ENCODE measurements at regions not wholly inside any gene's neighbourhood (a gene's known extent, or its start where the extent isn't known, plus 50 kb on each side); places are given as distances from the start of the nearest gene placed in this dataset.

GRCh38 chr4:57491388-57491787, 381.2 kb upstream of the IGFBP7 start:
- Histone ChIP-seq H3K36me3 (ENCODE audit: control insufficient read depth, insufficient read depth, low read length) (no peaks in the 10 kb centered on the region), H2BK120ac (ENCODE audit: low read depth, low read length) (no peak overlapping the region), H3K79me2 (ENCODE audit: control insufficient read depth, insufficient read depth, low read length) (no peaks in the 10 kb centered on the region), H3K27ac (ENCODE audit: low read depth, low read length) (no peak overlapping the region), H2AK5ac (ENCODE audit: low read length) (no peak overlapping the region), H3K4me3 (ENCODE audit: low read length) (no peak overlapping the region), H3K4me2 (ENCODE audit: low read length) (no peak overlapping the region), H3K79me1 (ENCODE audit: low read length) (no peaks in the 10 kb centered on the region), H3K27me3 (ENCODE audit: insufficient read depth, low read length, poor library complexity) (no peaks in the 10 kb centered on the region), H3K56ac (ENCODE audit: low read length) (no peak overlapping the region), H4K8ac (ENCODE audit: low read depth, low read length) (no peak overlapping the region), H3K4ac (ENCODE audit: low read depth, low read length) (no peak overlapping the region), H3K9ac (ENCODE audit: low read length) (no peak overlapping the region), H2BK5ac (ENCODE audit: low read length) (no peak overlapping the region), H3K4me1 (ENCODE audit: control insufficient read depth, low read depth, low read length) (no peaks in the 10 kb centered on the region), H2BK15ac (replicated peaks; ENCODE audit: low read depth) (no peak overlapping the region), H4K5ac (ENCODE audit: low read length) (no peak overlapping the region), H3K23ac (ENCODE audit: low read length) (no peak overlapping the region), H3K18ac (ENCODE audit: low read length) (no peak overlapping the region)
- DNase-seq, result no peak
- no CpG with 5 or more reads among the region's 3 CpGs for WGBS (ENCODE audit: extremely low coverage, insufficient coverage, low lambda C conversion rate)

DNA sequence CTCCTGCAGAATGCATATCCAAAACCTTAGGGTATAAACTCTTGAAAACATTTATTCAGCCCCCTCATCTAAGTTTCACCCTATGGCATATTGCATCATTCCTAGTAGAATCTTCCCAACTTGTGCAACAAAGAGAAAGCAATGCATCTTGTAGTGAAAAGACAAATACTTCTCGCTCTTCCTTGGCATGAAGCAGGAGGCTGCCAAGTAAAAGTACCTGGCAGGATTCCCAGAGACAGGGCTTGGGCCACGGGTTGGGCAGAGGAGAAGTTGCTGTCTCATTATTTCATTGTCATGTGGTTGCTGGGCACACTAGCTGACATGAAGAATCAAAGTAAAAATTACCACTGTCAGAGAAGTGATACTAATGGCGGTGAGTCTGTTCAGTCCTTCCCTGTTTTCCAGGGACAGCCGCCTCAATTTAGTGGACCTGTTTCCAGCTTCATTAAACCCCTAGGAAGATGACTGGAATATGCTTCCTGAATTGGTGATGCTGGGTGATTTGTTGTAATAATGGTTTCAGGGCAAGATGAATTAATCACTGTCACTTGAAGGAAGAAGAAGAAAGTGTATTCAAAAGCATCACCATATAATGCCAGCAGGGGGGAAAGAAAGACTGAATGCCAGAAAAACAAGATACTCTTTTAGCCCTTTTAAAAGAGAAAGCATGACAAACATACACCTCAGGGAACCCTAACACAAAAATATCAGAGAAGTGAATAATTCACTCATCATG, 380.5 kb upstream of the IGFBP7 start:
- no peak overlapping the region for H4K8ac ChIP-seq (ENCODE audit: low read depth, low read length)
- no CpG with 5 or more reads among the region's 4 CpGs for WGBS (ENCODE audit: extremely low coverage, insufficient coverage, low lambda C conversion rate)
- no peak overlapping the region for H2BK5ac ChIP-seq (ENCODE audit: low read length)
- no peak overlapping the region for H3K4ac ChIP-seq (ENCODE audit: low read depth, low read length)
- H3K27me3 ChIP-seq (ENCODE audit: insufficient read depth, low read length, poor library complexity), result no peaks in the 10 kb centered on the region
- no peak overlapping the region for H3K27ac ChIP-seq (ENCODE audit: low read depth, low read length)
- H3K23ac ChIP-seq (ENCODE audit: low read length), result no peak overlapping the region
- no peak overlapping the region for H2BK15ac ChIP-seq (replicated peaks; ENCODE audit: low read depth)
- H3K4me2 ChIP-seq (ENCODE audit: low read length), result no peak overlapping the region
- no peak overlapping the region for H2BK120ac ChIP-seq (ENCODE audit: low read depth, low read length)
- H2AK5ac ChIP-seq (ENCODE audit: low read length), result no peak overlapping the region
- no peak overlapping the region for H3K9ac ChIP-seq (ENCODE audit: low read length)
- H3K79me1 ChIP-seq (ENCODE audit: low read length), result no peaks in the 10 kb centered on the region
- no peaks in the 10 kb centered on the region for H3K36me3 ChIP-seq (ENCODE audit: control insufficient read depth, insufficient read depth, low read length)
- no peak overlapping the region for H3K18ac ChIP-seq (ENCODE audit: low read length)
- H4K5ac ChIP-seq (ENCODE audit: low read length), result no peak overlapping the region
- no peak overlapping the region for H3K4me3 ChIP-seq (ENCODE audit: low read length)
- H3K4me1 ChIP-seq (ENCODE audit: control insufficient read depth, low read depth, low read length), result no peaks in the 10 kb centered on the region
- no peaks in the 10 kb centered on the region for H3K79me2 ChIP-seq (ENCODE audit: control insufficient read depth, insufficient read depth, low read length)
- H3K56ac ChIP-seq (ENCODE audit: low read length), result no peak overlapping the region
- no peak for DNase-seq

DNA sequence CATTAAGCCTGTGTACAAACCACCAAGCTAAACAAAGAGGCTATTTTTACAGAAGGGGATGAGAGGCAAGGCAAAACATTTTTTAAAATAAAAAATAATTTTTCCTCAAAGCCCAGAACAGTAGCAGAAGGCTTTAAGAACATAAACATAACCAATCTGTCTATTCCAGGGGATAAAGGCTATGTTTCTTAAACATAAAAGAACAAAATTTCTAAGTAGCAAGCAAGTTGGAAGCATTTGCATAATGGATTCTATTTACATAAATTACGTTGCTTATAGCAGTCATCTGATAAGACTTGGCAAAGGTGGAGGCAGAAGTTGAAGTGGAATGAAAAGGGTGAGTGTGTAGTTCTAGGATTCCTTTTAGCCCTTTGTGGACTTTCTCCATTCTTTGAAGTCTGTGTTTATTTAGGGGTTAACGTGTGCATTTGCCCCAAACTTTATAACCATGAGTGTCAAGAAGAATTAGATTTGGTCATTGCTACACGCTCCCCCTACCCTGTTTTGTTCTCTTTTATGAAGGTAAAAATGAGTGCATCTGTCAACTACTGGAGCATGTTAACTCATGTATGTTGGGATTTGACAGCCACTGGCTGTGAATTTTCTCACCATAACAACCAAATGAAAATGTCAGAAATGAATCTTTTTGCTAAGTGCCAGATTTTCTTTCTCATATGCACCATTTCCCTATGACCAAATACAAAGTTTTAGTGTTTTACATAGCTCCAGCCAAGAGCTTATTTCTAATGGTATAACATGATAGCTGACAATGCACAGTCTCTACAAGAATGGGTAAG, 378.4 kb upstream of the IGFBP7 start:
- Histone ChIP-seq H2BK15ac (replicated peaks; ENCODE audit: low read depth) (no peak overlapping the region), H2BK120ac (ENCODE audit: low read depth, low read length) (no peak overlapping the region), H2AK5ac (ENCODE audit: low read length) (no peak overlapping the region), H3K4me3 (ENCODE audit: low read length) (no peak overlapping the region), H3K56ac (ENCODE audit: low read length) (no peak overlapping the region), H3K4me1 (ENCODE audit: control insufficient read depth, low read depth, low read length) (no peaks in the 10 kb centered on the region), H3K27me3 (ENCODE audit: insufficient read depth, low read length, poor library complexity) (no peaks in the 10 kb centered on the region), H3K4ac (ENCODE audit: low read depth, low read length) (no peak overlapping the region), H3K79me2 (ENCODE audit: control insufficient read depth, insufficient read depth, low read length) (no peaks in the 10 kb centered on the region), H3K27ac (ENCODE audit: low read depth, low read length) (no peak overlapping the region), H4K8ac (ENCODE audit: low read depth, low read length) (no peak overlapping the region), H3K36me3 (ENCODE audit: control insufficient read depth, insufficient read depth, low read length) (no peaks in the 10 kb centered on the region), H3K9ac (ENCODE audit: low read length) (no peak overlapping the region), H2BK5ac (ENCODE audit: low read length) (no peak overlapping the region), H3K4me2 (ENCODE audit: low read length) (no peak overlapping the region), H4K5ac (ENCODE audit: low read length) (no peak overlapping the region), H3K79me1 (ENCODE audit: low read length) (no peaks in the 10 kb centered on the region), H3K23ac (ENCODE audit: low read length) (no peak overlapping the region), H3K18ac (ENCODE audit: low read length) (no peak overlapping the region)
- WGBS (ENCODE audit: extremely low coverage, insufficient coverage, low lambda C conversion rate), result no CpG with 5 or more reads among the region's 3 CpGs
- no peak for DNase-seq

GRCh38 chr4:57475424-57475823, 365.2 kb upstream of the IGFBP7 start:
- Histone ChIP-seq H3K4me2 (ENCODE audit: low read length) (no peak overlapping the region), H3K4me1 (ENCODE audit: control insufficient read depth, low read depth, low read length) (no peaks in the 10 kb centered on the region), H3K4me3 (ENCODE audit: low read length) (no peak overlapping the region), H4K5ac (ENCODE audit: low read length) (no peak overlapping the region), H3K4ac (ENCODE audit: low read depth, low read length) (no peak overlapping the region), H2BK120ac (ENCODE audit: low read depth, low read length) (no peak overlapping the region), H2BK5ac (ENCODE audit: low read length) (no peak overlapping the region), H3K18ac (ENCODE audit: low read length) (no peak overlapping the region), H3K27me3 (ENCODE audit: insufficient read depth, low read length, poor library complexity) (no peaks in the 10 kb centered on the region), H2AK5ac (ENCODE audit: low read length) (no peak overlapping the region), H3K79me2 (ENCODE audit: control insufficient read depth, insufficient read depth, low read length) (no peaks in the 10 kb centered on the region), H2BK15ac (replicated peaks; ENCODE audit: low read depth) (no peak overlapping the region), H3K36me3 (ENCODE audit: control insufficient read depth, insufficient read depth, low read length) (no peaks in the 10 kb centered on the region), H3K23ac (ENCODE audit: low read length) (no peak overlapping the region), H3K79me1 (ENCODE audit: low read length) (no peaks in the 10 kb centered on the region), H3K27ac (ENCODE audit: low read depth, low read length) (no peak overlapping the region), H3K56ac (ENCODE audit: low read length) (no peak overlapping the region), H3K9ac (ENCODE audit: low read length) (no peak overlapping the region), H4K8ac (ENCODE audit: low read depth, low read length) (no peak overlapping the region)
- no peak for DNase-seq
- no CpG with 5 or more reads among the region's 1 CpG for WGBS (ENCODE audit: extremely low coverage, insufficient coverage, low lambda C conversion rate)

DNA sequence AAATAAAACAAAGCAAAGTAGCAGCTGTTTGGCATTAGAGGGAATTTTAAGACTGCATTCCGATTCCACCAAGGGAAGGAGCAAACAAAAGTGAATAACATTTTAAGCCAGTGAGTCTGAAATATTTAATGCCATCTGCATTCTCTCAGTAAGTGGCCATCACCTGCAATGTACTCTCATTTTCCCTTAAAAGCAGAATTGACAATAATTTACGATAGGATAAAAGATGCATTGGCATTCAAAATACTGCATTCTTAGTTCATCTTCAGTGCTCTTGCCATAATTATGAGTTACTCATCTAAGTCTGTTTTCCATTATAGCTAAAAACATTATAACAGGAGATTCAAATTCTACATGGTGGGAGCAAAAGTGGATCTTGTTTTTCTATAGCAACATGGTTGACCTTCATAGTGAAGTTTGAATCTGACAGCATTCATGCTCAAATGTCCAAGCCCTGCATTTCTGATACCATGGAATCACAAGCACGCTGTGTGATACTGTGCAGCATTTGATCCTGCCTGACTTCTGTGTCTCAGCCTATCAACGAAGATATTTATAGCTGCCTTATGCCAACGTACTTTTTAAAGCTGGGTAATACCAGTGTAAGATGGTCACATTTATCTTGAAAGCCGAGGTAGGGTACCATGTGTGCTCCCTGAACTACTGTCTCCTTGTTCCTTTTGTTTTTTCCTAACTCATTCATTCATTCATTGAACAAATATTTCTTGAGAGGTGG, 355.3 kb upstream of the IGFBP7 start:
- WGBS (ENCODE audit: extremely low coverage, insufficient coverage, low lambda C conversion rate), result no CpG with 5 or more reads among the region's 6 CpGs

More for the DNA sequence above, 355.3 kb upstream of the IGFBP7 start:
- H3K27ac ChIP-seq (ENCODE audit: low read depth, low read length), result no peak overlapping the region
- H3K9ac ChIP-seq (ENCODE audit: low read length), result no peak overlapping the region
- H3K4ac ChIP-seq (ENCODE audit: low read depth, low read length), result no peak overlapping the region
- DNase-seq, result no peak
- H2BK120ac ChIP-seq (ENCODE audit: low read depth, low read length), result no peak overlapping the region
- no peak overlapping the region for H2AK5ac ChIP-seq (ENCODE audit: low read length)
- no peaks in the 10 kb centered on the region for H3K36me3 ChIP-seq (ENCODE audit: control insufficient read depth, insufficient read depth, low read length)
- no peaks in the 10 kb centered on the region for H3K27me3 ChIP-seq (ENCODE audit: insufficient read depth, low read length, poor library complexity)
- H3K23ac ChIP-seq (ENCODE audit: low read length), result no peak overlapping the region
- H2BK15ac ChIP-seq (replicated peaks; ENCODE audit: low read depth), result no peak overlapping the region
- no peak overlapping the region for H3K18ac ChIP-seq (ENCODE audit: low read length)
- no peak overlapping the region for H3K56ac ChIP-seq (ENCODE audit: low read length)
- no peaks in the 10 kb centered on the region for H3K79me2 ChIP-seq (ENCODE audit: control insufficient read depth, insufficient read depth, low read length)
- H4K5ac ChIP-seq (ENCODE audit: low read length), result no peak overlapping the region
- no peak overlapping the region for H4K8ac ChIP-seq (ENCODE audit: low read depth, low read length)
- no peak overlapping the region for H2BK5ac ChIP-seq (ENCODE audit: low read length)
- H3K4me1 ChIP-seq (ENCODE audit: control insufficient read depth, low read depth, low read length), result no peaks in the 10 kb centered on the region
- no peaks in the 10 kb centered on the region for H3K79me1 ChIP-seq (ENCODE audit: low read length)
- H3K4me2 ChIP-seq (ENCODE audit: low read length), result no peak overlapping the region
- no peak overlapping the region for H3K4me3 ChIP-seq (ENCODE audit: low read length)

All from mesendoderm (in vitro differentiated cells).